ENCODE measurements at regions not wholly inside any gene's neighbourhood (a gene's known extent, or its start where the extent isn't known, plus 50 kb on each side); places are given as distances from the start of the nearest gene placed in this dataset.

- DNase-seq (ENCODE audit: low read depth, low spot score), result no peak
Measured at GRCh38 chr6:154561750-154562149, 51.3 kb upstream of the CNKSR3 start.

DNA sequence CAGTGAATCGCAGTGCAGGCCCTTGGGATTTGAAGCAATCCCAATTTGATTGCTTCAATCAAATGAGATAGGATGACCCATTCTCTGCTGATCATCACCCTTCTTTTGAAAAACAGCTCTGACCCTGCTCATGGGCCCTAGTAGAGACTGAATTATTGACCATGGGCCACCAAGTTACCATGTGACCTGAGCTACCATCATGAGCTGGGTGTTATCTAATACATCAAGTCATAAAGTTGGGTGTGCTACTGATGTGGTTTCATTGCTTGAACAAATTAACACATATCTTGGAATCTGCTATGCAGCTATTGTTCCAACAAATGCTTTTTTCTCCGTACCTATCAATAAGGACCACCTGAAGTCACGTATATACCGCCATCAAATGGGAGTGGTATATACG is 54.8 kb upstream of the CNKSR3 start:
- no peak for DNase-seq (ENCODE audit: low read depth, low spot score)

- no peak for DNase-seq (ENCODE audit: low read depth, low spot score)
Measured at GRCh38 chr6:154566866-154567265, 56.4 kb upstream of the CNKSR3 start.

DNA sequence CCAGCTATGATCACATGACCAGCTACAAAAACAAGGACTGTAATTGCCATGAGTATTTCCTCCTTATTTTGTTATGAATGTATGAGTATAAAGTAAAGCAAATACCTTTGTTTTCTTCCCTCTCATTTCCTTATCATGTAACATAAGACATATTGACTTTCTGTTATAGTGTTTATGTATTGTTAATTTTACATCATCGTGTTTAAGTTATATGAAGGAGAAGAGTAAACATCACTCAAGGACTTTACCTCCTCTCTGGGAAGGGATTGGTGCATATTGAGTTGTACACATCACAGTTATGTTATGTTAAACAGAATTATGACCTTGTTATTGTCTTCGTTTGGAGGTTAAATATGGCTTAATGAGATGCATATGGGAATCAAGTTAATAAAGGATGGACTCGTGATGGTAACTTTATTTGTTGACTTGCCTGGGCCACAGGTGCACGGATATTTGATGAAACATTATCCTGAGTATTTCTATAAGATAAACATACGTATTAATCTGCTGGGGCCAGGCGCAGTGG is 57.3 kb upstream of the CNKSR3 start:
- no peak for DNase-seq (ENCODE audit: low read depth, low spot score)

- DNase-seq (ENCODE audit: low read depth, low spot score), result no peak
Measured at GRCh38 chr6:154569156-154569862, 58.8 kb upstream of the CNKSR3 start.

GRCh38 chr6:154570505-154570904 is 60.0 kb upstream of the CNKSR3 start:
- no peak for DNase-seq (ENCODE audit: low read depth, low spot score)

GRCh38 chr6:154572556-154572955 is 62.1 kb upstream of the CNKSR3 start:
- DNase-seq (ENCODE audit: low read depth, low spot score), result no peak

DNA sequence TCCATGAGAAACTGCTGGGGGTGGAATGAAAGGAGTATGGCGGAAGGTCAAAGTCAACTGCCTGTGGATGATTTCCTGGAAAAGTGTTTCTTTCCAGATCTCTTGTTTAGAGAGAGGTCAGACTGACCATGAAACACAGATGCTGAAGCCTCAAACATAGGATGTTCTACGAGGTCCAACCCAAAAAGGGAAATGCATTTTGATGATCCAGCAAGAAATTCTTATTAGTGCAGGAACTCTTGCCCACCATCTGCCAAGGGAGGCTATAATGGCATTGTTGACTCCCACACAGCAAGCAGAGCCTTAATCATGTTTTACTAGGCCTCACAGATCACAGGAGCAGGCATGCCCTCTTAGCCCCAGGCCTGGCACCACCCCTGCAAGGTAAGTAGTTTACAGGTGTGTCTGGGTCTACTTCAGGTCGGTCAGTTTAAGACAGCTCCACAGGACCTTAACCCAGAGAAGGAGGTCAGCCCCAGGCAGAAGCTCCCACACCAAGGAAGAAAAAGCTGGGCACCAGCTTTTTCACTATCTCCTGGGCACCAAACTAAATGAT is 67.6 kb upstream of the CNKSR3 start:
- no peak for DNase-seq (ENCODE audit: low read depth, low spot score)

DNA sequence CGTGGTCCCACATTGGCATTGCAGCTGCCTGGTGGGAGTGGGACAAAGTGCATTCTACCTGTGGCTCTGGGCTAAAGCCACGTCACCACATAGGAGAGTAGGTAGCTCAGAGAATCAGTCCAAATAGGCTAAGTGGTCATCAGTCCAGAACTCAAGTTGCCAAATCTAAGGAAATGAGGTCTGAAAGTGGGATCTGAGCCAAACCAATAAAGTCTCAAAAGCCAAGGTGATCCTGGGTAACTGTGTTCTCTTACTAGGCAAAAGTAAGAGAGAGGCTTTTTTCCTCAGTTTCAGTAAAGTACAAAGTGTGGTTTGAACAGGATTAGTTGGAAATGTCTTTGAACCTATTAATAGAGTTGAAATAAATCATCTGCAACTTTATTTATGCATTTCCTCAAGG is 68.6 kb upstream of the CNKSR3 start:
- DNase-seq (ENCODE audit: low read depth, low spot score), result no peak

DNA sequence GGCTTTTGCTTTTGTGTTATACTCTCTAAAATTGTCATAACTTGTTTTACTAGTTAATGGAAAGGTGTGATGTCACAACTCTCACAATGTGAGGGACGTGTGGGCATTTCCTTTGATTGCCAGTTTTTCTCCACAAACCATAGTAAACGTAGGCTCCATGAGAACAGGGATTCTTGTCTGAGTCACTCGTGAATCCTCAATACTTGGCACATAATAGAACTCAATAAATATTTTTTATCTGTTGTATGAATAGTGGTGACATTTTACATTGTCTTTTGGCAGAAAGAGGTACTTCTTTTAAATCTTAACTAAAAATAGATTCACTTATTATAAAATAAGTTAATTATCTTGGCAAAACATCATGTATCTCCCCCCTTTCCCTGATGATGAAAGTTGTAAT is 69.0 kb upstream of the CNKSR3 start:
- DNase-seq (ENCODE audit: low read depth, low spot score), result no peak

- DNase-seq (ENCODE audit: low read depth, low spot score), result no peak
Measured at GRCh38 chr6:154580397-154581135, 70.1 kb upstream of the CNKSR3 start.

DNA sequence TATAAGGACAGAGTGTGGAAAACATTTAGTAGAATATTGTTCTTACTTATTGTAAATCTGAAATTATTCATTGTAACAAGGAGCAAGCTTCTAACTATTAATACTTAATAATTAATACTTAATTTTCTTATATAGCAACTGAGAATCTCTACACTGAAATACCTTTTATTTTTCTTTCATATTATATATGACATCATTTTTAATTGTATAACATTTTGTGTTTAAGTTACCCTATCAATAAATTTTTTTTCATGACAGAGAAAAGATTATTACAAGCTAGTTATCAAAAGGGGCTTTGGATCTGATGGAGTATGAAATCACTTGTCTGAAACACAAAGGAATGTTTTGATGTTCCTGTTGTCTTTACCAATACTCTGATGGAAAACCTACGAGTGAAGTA is 72.2 kb upstream of the CNKSR3 start:
- DNase-seq (ENCODE audit: low read depth, low spot score), result no peak

DNA sequence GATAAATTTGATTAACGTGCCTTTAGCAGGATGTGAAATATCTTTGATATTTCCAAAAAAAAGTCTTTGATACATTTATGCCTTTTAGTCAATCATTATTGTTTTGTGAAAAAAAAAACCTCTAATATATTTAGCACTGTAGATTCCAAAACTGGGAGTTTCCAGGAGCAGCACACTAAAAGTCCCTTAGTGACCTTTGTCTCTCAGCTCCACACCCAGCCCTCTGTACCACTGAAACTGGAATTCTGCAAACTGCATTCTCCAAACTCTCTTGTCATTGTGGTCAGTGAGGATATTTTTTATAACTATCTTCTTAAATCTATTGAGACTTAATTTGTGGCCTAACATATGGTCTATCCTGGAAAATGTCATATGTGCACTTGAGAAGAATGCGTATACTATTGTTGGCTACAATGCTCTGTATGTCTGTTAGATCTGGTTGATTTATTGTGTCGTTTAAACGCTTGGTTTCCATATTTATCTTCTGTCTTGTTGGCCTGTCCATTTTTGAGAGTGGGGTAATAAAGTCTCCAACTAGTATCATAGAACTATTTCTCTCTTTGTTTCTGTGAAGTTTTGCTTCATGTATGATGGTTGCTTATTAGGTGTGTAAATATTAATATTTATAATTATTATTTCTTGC is 73.2 kb upstream of the CNKSR3 start:
- DNase-seq (ENCODE audit: low read depth, low spot score), result no peak

DNA sequence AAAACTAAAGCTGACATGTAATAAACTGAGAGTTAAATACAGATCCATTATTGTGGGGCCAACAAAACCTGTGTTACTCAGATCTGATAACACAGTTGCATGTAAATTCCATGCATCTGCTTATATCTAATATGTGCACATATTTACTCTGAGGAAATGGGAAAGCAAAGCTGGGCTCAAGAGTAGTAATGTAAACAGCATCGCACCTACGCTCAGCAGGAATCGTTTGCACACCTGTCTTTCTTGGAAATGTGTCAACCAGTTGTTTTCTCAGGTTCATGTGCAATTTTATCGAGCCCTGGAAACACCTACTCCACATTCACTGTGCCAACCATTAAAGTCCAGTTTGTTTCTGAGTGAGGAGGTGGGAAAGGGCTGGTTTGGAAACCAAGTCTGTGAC is 80.3 kb upstream of the CNKSR3 start:
- DNase-seq (ENCODE audit: low read depth, low spot score), result no peak

GRCh38 chr6:154591234-154591633 is 80.7 kb upstream of the CNKSR3 start:
- DNase-seq (ENCODE audit: low read depth, low spot score), result no peak

- no peak for DNase-seq (ENCODE audit: low read depth, low spot score)
Measured at GRCh38 chr6:154592199-154592860, 81.8 kb upstream of the CNKSR3 start.

- no peak for DNase-seq (ENCODE audit: low read depth, low spot score)
Measured at GRCh38 chr6:154593122-154593521, 82.6 kb upstream of the CNKSR3 start.

DNA sequence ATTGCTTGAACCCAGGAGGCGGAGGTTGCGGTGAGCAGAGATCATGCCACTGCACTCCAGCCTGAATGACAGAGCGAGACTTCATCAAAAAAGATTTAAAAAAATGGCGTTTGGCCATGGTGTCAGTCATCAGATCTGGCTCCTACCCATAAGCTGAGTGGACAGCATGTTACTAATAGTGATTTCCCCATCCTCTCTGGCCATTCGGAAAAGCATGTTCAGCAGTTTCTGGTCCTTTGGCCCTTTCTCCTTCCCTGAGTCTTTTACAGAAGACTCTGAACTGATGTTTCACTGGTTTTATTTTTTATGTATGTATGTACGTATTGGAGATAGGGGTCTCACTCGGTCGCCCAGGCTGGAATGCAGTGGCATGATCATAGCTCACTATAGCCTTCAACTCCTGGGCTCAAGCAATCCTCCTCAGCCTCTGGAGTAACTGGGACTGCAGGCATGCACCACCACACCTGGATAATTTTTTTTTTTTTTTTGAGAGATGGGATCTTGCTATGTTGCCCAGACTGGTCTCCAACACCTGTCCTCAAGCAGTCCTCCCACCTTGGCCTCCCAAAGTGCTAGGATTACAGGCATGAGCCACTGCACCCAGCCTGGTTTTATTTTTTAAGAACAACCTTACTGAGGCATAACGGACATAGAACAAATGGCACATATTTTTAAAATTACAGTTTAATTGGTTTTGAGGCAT is 84.2 kb upstream of the CNKSR3 start:
- no peak for DNase-seq (ENCODE audit: low read depth, low spot score)

GRCh38 chr6:154595538-154595937 is 85.1 kb upstream of the CNKSR3 start:
- DNase-seq (ENCODE audit: low read depth, low spot score), result no peak

DNA sequence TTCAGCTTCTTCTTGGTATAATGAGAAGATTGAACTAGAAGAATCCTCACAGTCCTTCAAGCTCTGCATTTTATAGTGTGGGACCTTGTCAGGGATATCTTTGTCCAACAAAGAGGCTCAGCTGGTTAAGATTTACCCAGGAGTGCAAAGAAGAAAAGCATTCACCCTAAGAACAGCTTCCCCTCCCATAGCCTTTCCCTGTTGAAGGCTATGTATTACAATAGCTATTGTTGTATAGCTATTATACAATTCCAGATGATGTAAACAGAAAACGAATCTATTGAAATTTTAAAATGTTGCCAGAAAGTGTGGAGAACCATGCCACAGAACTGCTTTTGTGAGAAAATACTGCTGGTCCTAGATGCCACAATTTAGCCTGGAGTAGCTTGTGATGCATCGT is 85.5 kb upstream of the CNKSR3 start:
- no peak for DNase-seq (ENCODE audit: low read depth, low spot score)

- no peak for DNase-seq (ENCODE audit: low read depth, low spot score)
Measured at GRCh38 chr6:154596701-154597100, 86.2 kb upstream of the CNKSR3 start.
